ENCODE measurements at regions not wholly inside any gene's neighbourhood (a gene's known extent, or its start where the extent isn't known, plus 50 kb on each side); places are given as distances from the start of the nearest gene placed in this dataset.

- Histone ChIP-seq H3K9me3 (no peaks in the 10 kb centered on the region), H3K27me3 (no peaks in the 10 kb centered on the region), H3K36me3 (ENCODE audit: low read depth, missing control alignments) (no peaks in the 10 kb centered on the region), H3K4me1 (no peaks in the 10 kb centered on the region), H3K4me3 (no peak overlapping the region), H3K27ac (no peak overlapping the region)
- 71 to 82% methylated on average over 2 of the region's 2 CpGs for WGBS, 2 donors
- no peak for TF ChIP-seq CTCF (IDR thresholded peaks at IDR 0.05)
- TF ChIP-seq POLR2A (IDR thresholded peaks at IDR 0.05): no peak
- no peak for DNase-seq
- intact Hi-C loops (cut with DNase I; ENCODE audit: low total_unique reads): no loop called here
Measured at GRCh38 chr7:17481118-17481517, 182.7 kb downstream of the AHR start.

- Histone ChIP-seq H3K4me3 (no peak overlapping the region), H3K27me3 (no peaks in the 10 kb centered on the region), H3K9me3 (no peaks in the 10 kb centered on the region), H3K36me3 (ENCODE audit: low read depth, missing control alignments) (no peaks in the 10 kb centered on the region), H3K4me1 (no peaks in the 10 kb centered on the region), H3K27ac (no peak overlapping the region)
- DNase-seq: no peak
- no peak for TF ChIP-seq POLR2A (IDR thresholded peaks at IDR 0.05)
- no peak for TF ChIP-seq CTCF (IDR thresholded peaks at IDR 0.05)
- WGBS, 2 donors: 88 to 96% methylated on average over 1 of the region's 1 CpG
- intact Hi-C loops (cut with DNase I; ENCODE audit: low total_unique reads): no loop called here
Measured at GRCh38 chr7:17485368-17485767, 186.9 kb downstream of the AHR start.

DNA sequence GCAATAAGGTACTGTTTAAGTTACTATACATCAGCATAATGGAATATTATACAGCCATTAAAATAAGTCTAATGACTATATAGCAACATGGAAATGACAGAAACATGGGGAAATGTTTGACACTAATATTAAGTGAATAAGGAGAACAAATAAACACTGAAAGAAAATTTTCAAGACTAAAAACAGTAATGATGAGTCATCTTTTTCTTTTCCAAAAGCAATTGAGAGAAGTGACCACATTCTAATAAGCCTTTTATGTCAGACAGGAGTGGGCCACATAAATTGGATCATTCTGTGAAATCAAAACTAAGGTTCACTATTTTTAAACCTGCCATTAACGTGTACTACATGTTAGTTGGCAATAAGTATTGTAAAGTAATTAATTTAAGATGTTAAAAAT is 187.5 kb downstream of the AHR start:
- Histone ChIP-seq H3K36me3 (ENCODE audit: low read depth, missing control alignments) (no peaks in the 10 kb centered on the region), H3K27ac (no peak overlapping the region), H3K9me3 (no peaks in the 10 kb centered on the region), H3K4me1 (no peaks in the 10 kb centered on the region), H3K27me3 (no peaks in the 10 kb centered on the region), H3K4me3 (no peak overlapping the region)
- intact Hi-C loops (cut with DNase I; ENCODE audit: low total_unique reads): no loop called here
- DNase-seq: no peak
- TF ChIP-seq POLR2A (IDR thresholded peaks at IDR 0.05) (no peak), CTCF (IDR thresholded peaks at IDR 0.05) (no peak)
- 75 to 88% methylated on average over 1 of the region's 1 CpG for WGBS, 2 donors

DNA sequence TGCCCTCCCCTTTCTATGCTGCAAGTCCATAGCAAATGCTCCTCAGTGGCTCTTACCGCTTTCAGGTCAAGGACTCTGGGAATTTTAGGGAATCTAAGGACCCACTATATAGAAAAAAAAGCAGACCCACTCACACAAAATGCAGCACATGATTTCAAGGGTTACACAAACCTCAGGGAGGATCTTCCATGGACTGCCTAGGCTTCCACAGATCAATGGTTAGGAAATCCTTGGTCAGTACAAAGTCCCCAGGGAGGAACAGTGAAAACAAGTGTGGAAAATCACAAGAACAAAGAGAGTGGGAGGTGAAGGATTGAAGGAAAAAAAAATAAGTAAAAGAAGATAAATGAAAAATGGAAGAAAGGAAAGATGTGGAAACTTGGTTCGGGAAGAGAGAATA is 188.4 kb downstream of the AHR start:
- intact Hi-C loops (cut with DNase I; ENCODE audit: low total_unique reads): no loop called here
- no peak overlapping the region for H3K27ac ChIP-seq
- 87 to 92% methylated on average over 2 of the region's 2 CpGs for WGBS, 2 donors

More for the DNA sequence above, 188.4 kb downstream of the AHR start:
- Histone ChIP-seq H3K4me1 (no peaks in the 10 kb centered on the region), H3K4me3 (no peak overlapping the region), H3K27me3 (no peaks in the 10 kb centered on the region), H3K9me3 (no peaks in the 10 kb centered on the region), H3K36me3 (ENCODE audit: low read depth, missing control alignments) (no peaks in the 10 kb centered on the region)
- no peak for DNase-seq
- TF ChIP-seq POLR2A (IDR thresholded peaks at IDR 0.05) (no peak), CTCF (IDR thresholded peaks at IDR 0.05) (no peak)
